ENCODE measurements at regions not wholly inside any gene's neighbourhood (a gene's known extent, or its start where the extent isn't known, plus 50 kb on each side); places are given as distances from the start of the nearest gene placed in this dataset.

DNA sequence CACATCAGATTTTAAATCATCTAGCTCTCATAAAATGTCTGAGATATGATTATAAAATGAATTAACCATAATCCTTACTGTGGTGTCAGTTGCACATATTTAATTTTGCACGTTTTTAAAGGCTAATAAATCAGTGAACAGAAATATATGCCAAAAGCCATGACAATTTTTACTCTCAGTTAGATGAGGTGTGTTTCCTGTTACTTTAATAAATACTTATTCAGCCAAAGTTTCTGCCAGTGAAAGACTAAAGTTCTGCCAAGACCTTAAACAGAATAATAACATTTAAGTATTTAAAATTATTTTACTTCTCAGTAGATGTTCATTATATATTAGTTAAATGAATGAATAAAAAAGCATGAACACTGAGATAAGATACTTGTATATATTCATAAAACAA lies 1150.1 kb downstream of the NAALADL2 start (continued):
- TF ChIP-seq NRF1 (IDR thresholded peaks at IDR 0.05; ENCODE audit: low read depth, low read length) = no peak
- TF ChIP-seq, protein P1, sequence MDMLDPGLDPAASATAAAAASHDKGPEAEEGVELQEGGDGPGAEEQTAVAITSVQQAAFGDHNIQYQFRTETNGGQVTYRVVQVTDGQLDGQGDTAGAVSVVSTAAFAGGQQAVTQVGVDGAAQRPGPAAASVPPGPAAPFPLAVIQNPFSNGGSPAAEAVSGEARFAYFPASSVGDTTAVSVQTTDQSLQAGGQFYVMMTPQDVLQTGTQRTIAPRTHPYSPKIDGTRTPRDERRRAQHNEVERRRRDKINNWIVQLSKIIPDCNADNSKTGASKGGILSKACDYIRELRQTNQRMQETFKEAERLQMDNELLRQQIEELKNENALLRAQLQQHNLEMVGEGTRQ (IDR thresholded peaks at IDR 0.05; ENCODE audit: borderline replicate concordance, low read depth, low read length) = no peak
- no peak for TF ChIP-seq RAD21 (IDR thresholded peaks at IDR 0.05; ENCODE audit: low read length)
- TF ChIP-seq RXRA (IDR thresholded peaks at IDR 0.05; ENCODE audit: borderline replicate concordance, low read depth) = no peak
- no peak for TF ChIP-seq JUND (IDR thresholded peaks at IDR 0.05)
- no peak for TF ChIP-seq SMC3 (IDR thresholded peaks at IDR 0.05; ENCODE audit: low read depth, low read length)
- no peak for TF ChIP-seq FOXJ3 (CRISPR knock-in tag; IDR thresholded peaks at IDR 0.05)
- TF ChIP-seq YY1 (IDR thresholded peaks at IDR 0.05; ENCODE audit: low read depth) = no peak
- TF ChIP-seq, protein P2, sequence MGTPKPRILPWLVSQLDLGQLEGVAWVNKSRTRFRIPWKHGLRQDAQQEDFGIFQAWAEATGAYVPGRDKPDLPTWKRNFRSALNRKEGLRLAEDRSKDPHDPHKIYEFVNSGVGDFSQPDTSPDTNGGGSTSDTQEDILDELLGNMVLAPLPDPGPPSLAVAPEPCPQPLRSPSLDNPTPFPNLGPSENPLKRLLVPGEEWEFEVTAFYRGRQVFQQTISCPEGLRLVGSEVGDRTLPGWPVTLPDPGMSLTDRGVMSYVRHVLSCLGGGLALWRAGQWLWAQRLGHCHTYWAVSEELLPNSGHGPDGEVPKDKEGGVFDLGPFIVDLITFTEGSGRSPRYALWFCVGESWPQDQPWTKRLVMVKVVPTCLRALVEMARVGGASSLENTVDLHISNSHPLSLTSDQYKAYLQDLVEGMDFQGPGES (IDR thresholded peaks at IDR 0.05; ENCODE audit: low read depth, low read length) = no peak
- TF ChIP-seq SIN3A (IDR thresholded peaks at IDR 0.05; ENCODE audit: borderline replicate concordance, low read depth, low read length) = no peak
- TF ChIP-seq, protein P3, sequence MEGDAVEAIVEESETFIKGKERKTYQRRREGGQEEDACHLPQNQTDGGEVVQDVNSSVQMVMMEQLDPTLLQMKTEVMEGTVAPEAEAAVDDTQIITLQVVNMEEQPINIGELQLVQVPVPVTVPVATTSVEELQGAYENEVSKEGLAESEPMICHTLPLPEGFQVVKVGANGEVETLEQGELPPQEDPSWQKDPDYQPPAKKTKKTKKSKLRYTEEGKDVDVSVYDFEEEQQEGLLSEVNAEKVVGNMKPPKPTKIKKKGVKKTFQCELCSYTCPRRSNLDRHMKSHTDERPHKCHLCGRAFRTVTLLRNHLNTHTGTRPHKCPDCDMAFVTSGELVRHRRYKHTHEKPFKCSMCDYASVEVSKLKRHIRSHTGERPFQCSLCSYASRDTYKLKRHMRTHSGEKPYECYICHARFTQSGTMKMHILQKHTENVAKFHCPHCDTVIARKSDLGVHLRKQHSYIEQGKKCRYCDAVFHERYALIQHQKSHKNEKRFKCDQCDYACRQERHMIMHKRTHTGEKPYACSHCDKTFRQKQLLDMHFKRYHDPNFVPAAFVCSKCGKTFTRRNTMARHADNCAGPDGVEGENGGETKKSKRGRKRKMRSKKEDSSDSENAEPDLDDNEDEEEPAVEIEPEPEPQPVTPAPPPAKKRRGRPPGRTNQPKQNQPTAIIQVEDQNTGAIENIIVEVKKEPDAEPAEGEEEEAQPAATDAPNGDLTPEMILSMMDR (IDR thresholded peaks at IDR 0.05) = no peak
- TF ChIP-seq MXI1 (IDR thresholded peaks at IDR 0.05; ENCODE audit: low read depth, low read length) = no peak

DNA sequence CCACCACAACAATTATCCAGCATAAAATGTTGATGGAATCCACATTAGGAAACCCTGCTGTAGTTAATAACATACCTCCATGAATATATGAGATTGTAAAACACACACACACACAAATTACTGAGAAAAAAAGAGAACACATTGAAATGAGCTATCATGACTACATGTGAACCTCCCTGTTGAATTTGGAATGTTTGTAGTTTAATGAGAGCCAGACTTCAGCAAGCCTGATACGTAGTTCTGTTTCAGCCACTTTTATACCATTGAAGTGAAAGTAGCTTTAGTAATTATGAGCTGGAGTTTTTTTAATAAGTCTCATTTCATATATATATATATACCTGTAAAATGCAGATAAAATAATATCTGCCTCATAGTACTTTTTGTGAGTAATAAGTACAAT lies 1146.4 kb downstream of the NAALADL2 start:
- H4K20me1 ChIP-seq (ENCODE audit: insufficient read depth) = no peaks in the 10 kb centered on the region

More for the DNA sequence above, 1146.4 kb downstream of the NAALADL2 start:
- no peak overlapping the region for H2AFZ ChIP-seq (ENCODE audit: low read depth)
- ChIA-PET POLR2A (no interaction called here), CTCF (no interaction called here)
- no peaks in the 10 kb centered on the region for H3K27me3 ChIP-seq (ENCODE audit: insufficient read depth)
- no peaks in the 10 kb centered on the region for H3K36me3 ChIP-seq (replicated peaks in 1 of 2; ENCODE audit: control insufficient read depth in 1 of 2, insufficient read depth in 2 of 2, low read length in 1 of 2)
- no peaks in the 10 kb centered on the region for H3K9me2 ChIP-seq
- TF ChIP-seq, protein P1 (IDR thresholded peaks at IDR 0.05; ENCODE audit: borderline replicate concordance, low read depth, low read length) = no peak
- no peak for TF ChIP-seq SMC3 (IDR thresholded peaks at IDR 0.05; ENCODE audit: low read depth, low read length)
- TF ChIP-seq YY1 (IDR thresholded peaks at IDR 0.05; ENCODE audit: low read depth) = no peak
- TF ChIP-seq RFX5 (IDR thresholded peaks at IDR 0.05; ENCODE audit: low read length) = no peak
- no peak for TF ChIP-seq FOXJ3 (CRISPR knock-in tag; IDR thresholded peaks at IDR 0.05)
- no peak for TF ChIP-seq NRF1 (IDR thresholded peaks at IDR 0.05; ENCODE audit: low read depth, low read length)
- no peak for TF ChIP-seq MEF2A (IDR thresholded peaks at IDR 0.05; ENCODE audit: borderline replicate concordance, low read depth)
- TF ChIP-seq RCOR1 (IDR thresholded peaks at IDR 0.05; ENCODE audit: low read length) = no peak
- TF ChIP-seq FOSL2 (IDR thresholded peaks at IDR 0.05; ENCODE audit: borderline replicate concordance, low read depth) = no peak
- no peak for TF ChIP-seq TCF12 (IDR thresholded peaks at IDR 0.05)
- TF ChIP-seq NFIC (IDR thresholded peaks at IDR 0.05; ENCODE audit: borderline replicate concordance) = no peak
- no peaks in the 10 kb centered on the region for H3F3A ChIP-seq (replicated peaks; ENCODE audit: insufficient read depth)
- H3K4me2 ChIP-seq = no peak overlapping the region
- no peaks in the 10 kb centered on the region for H3K79me2 ChIP-seq (ENCODE audit: insufficient read depth)
- no peaks in the 10 kb centered on the region for H3K4me1 ChIP-seq (ENCODE audit: control insufficient read depth in 1 of 2, insufficient read depth in 2 of 2, low read depth in 1 of 2, low read length in 1 of 2)
- 47% methylated on average over 1 of the region's 1 CpG for whole genome bisulfite sequencing (ENCODE audit: low lambda C conversion rate)
- H3K4me3 ChIP-seq (ENCODE audit: low read depth in 2 of 2, low read length in 1 of 2) = no peak overlapping the region
- no peak overlapping the region for H3K9ac ChIP-seq
- no peaks in the 10 kb centered on the region for H3K9me3 ChIP-seq
- no peak for DNase-seq
- no peak overlapping the region for H3K27ac ChIP-seq (ENCODE audit: low read depth in 2 of 2, low read length in 1 of 2)

Data from SK-N-SH (cell line).